ENCODE measurements at regions not wholly inside any gene's neighbourhood (a gene's known extent, or its start where the extent isn't known, plus 50 kb on each side); places are given as distances from the start of the nearest gene placed in this dataset.

DNA sequence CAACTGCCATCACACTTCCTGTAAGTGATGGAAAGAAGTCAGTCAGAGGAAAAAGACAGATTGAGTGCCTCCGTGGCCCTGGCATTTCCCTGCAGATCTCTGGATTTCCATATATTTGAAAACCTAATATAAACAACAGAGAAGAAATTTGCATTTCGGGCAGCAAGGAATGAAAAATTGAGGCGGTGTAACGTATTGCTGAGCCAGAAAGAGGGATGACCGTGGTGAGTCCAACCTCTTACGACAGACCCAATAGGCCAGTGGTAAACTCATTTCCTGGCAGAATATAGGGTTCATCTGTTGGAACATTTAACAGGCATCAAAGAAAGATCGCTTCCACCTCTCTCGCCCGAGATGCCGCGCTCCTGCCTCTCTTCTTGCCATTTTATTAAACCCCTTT, 336.5 kb downstream of the MIAT start:
- Mint-ChIP-seq H3K4me1 (ENCODE audit: low read depth) (no peaks in the 10 kb centered on the region), H3K27me3 (no peaks in the 10 kb centered on the region), H3K9me3 (ENCODE audit: low read depth) (no peaks in the 10 kb centered on the region), H3K4me3 (no peak overlapping the region), H3K36me3 (no peaks in the 10 kb centered on the region), H3K27ac (no peak overlapping the region)

DNA sequence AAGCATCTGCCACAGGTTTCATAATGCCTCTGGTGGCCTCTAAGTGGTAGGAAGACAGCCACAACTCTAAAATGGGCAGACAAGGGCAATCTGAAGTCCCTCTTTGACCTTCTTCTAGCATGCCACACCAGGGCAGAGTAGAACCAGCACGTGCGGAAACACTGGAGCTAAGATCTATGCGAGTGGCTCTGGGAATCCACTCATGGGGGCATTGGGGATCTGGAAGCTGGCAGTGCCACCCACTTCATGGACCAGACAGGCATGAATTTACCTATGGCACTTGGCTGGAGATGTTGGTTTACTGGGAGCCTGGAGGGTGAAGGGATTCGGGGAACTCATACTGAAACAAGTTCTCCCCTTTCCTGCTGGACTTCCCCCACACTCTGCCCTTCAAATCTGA, 337.4 kb downstream of the MIAT start:
- no peak overlapping the region for H3K4me3 Mint-ChIP-seq
- H3K4me1 Mint-ChIP-seq (ENCODE audit: low read depth): no peaks in the 10 kb centered on the region
- H3K27ac Mint-ChIP-seq: no peak overlapping the region
- no peaks in the 10 kb centered on the region for H3K36me3 Mint-ChIP-seq
- H3K27me3 Mint-ChIP-seq: no peaks in the 10 kb centered on the region
- no peaks in the 10 kb centered on the region for H3K9me3 Mint-ChIP-seq (ENCODE audit: low read depth)

GRCh38 chr22:26995235-26995634, 337.8 kb downstream of the MIAT start:
- H3K4me1 Mint-ChIP-seq (ENCODE audit: low read depth): no peaks in the 10 kb centered on the region
- H3K4me3 Mint-ChIP-seq: no peak overlapping the region
- no peaks in the 10 kb centered on the region for H3K9me3 Mint-ChIP-seq (ENCODE audit: low read depth)
- H3K27me3 Mint-ChIP-seq: no peaks in the 10 kb centered on the region
- no peaks in the 10 kb centered on the region for H3K36me3 Mint-ChIP-seq
- H3K27ac Mint-ChIP-seq: no peak overlapping the region

DNA sequence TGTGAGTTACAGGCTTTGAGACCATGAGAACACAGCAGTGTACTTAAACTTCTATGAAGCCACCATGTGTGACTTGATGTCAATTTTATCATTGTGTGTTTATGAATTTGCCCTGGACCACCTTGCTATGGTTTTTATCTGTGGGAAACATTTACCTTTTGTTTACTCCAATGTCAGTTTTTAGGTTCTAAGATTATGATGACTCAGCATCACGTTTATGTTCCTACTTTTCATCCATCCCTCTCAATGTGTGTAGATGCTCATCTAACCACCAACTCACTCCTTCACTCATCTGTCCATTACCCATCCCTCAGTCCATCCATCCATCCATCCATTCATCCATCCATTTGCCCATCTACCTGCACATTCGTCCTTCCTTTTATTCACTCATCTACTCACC, 338.8 kb downstream of the MIAT start:
- H3K4me1 Mint-ChIP-seq (ENCODE audit: low read depth): no peaks in the 10 kb centered on the region
- H3K27ac Mint-ChIP-seq: no peak overlapping the region
- H3K27me3 Mint-ChIP-seq: no peaks in the 10 kb centered on the region
- H3K36me3 Mint-ChIP-seq: no peaks in the 10 kb centered on the region
- no peak overlapping the region for H3K4me3 Mint-ChIP-seq
- H3K9me3 Mint-ChIP-seq (ENCODE audit: low read depth): no peaks in the 10 kb centered on the region

GRCh38 chr22:26998129-26998528, 340.7 kb downstream of the MIAT start:
- Mint-ChIP-seq H3K27ac (no peak overlapping the region), H3K9me3 (ENCODE audit: low read depth) (no peaks in the 10 kb centered on the region), H3K27me3 (no peaks in the 10 kb centered on the region), H3K36me3 (no peaks in the 10 kb centered on the region), H3K4me1 (ENCODE audit: low read depth) (no peaks in the 10 kb centered on the region), H3K4me3 (no peak overlapping the region)

- Mint-ChIP-seq H3K4me1 (ENCODE audit: low read depth) (no peaks in the 10 kb centered on the region), H3K4me3 (no peak overlapping the region), H3K9me3 (ENCODE audit: low read depth) (no peaks in the 10 kb centered on the region), H3K27ac (no peak overlapping the region), H3K27me3 (no peaks in the 10 kb centered on the region), H3K36me3 (no peaks in the 10 kb centered on the region)
Measured at GRCh38 chr22:26998716-26999115, 341.3 kb downstream of the MIAT start.

DNA sequence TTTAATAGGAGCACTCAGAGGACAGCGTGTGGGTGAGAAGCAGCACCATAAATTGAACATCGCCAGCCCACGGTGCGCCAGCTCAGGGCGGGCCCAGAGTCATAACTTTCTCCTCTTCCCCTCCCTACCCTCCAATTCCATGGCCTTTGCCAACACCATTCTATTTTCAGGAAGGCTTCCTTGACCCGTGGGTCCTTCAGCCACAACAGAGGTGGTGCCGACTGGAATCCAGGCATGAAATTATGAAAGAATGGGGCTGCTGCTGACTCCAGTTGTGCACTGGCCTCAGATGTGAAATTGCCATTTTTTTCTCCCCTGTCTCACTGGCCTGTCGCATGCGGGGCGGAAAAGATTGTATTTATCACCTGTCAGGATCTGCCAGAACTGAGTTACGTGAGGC, 345.9 kb downstream of the MIAT start:
- Mint-ChIP-seq H3K4me3 (no peak overlapping the region), H3K27me3 (peaks cover 2% of the 10 kb centered on the region), H3K36me3 (no peaks in the 10 kb centered on the region), H3K27ac (no peak overlapping the region), H3K4me1 (ENCODE audit: low read depth) (no peaks in the 10 kb centered on the region), H3K9me3 (ENCODE audit: low read depth) (no peaks in the 10 kb centered on the region)

DNA sequence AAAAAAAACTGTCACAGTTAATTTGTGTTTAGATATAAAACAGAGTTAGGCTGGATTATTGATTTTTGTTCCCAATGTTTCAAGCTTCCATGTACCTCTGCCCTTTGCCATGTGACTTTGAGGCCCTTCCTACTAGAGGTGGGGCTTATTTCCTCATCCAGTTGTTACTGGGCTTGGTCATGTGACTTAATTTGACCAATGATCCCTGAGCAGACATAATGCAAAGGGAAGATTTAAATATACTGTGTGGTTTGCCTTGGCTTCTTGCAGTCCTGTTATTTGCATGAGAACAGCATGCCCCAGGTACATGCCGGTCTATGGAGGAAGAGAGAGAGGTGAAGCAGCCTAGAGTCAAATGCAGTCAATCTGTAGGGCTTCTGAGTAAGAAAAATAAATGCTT, 347.0 kb downstream of the MIAT start:
- no peaks in the 10 kb centered on the region for H3K4me1 Mint-ChIP-seq (ENCODE audit: low read depth)
- no peak overlapping the region for H3K4me3 Mint-ChIP-seq
- H3K27me3 Mint-ChIP-seq: peaks cover 2% of the 10 kb centered on the region
- no peak overlapping the region for H3K27ac Mint-ChIP-seq
- H3K9me3 Mint-ChIP-seq (ENCODE audit: low read depth): no peaks in the 10 kb centered on the region
- no peaks in the 10 kb centered on the region for H3K36me3 Mint-ChIP-seq

- peaks cover 10% of the 10 kb centered on the region for H3K27me3 Mint-ChIP-seq
- H3K9me3 Mint-ChIP-seq (ENCODE audit: low read depth): no peaks in the 10 kb centered on the region
- no peak overlapping the region for H3K27ac Mint-ChIP-seq
- H3K4me3 Mint-ChIP-seq: no peak overlapping the region
- no peaks in the 10 kb centered on the region for H3K4me1 Mint-ChIP-seq (ENCODE audit: low read depth)
- no peaks in the 10 kb centered on the region for H3K36me3 Mint-ChIP-seq
Measured at GRCh38 chr22:27008454-27008853, 351.1 kb downstream of the MIAT start.

DNA sequence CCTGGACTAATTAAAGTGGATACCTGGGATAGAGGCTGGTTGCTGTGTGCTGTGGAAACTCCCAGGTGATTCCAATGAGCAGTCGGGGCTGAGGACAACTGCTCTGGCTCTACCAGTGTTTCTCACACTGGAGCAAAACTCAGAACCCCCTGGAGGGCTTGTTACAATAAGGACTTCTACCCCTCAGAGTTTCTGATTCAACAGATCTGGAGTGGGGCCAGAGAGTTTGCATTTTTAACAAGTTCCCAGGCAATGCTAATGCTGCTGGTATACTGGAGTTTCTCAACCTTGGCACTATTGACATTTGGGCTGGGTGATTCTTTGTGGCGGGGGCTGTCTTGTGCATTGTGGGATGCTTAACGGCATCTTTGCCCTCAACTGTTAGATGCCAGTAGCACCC, 353.7 kb downstream of the MIAT start:
- H3K4me3 Mint-ChIP-seq: no peak overlapping the region
- no peaks in the 10 kb centered on the region for H3K9me3 Mint-ChIP-seq (ENCODE audit: low read depth)
- no peaks in the 10 kb centered on the region for H3K36me3 Mint-ChIP-seq
- H3K27ac Mint-ChIP-seq: no peak overlapping the region
- H3K27me3 Mint-ChIP-seq: peaks cover 9% of the 10 kb centered on the region
- H3K4me1 Mint-ChIP-seq (ENCODE audit: low read depth): no peaks in the 10 kb centered on the region

GRCh38 chr22:27011717-27012116, 354.3 kb downstream of the MIAT start:
- Mint-ChIP-seq H3K27me3 (peaks cover 9% of the 10 kb centered on the region), H3K9me3 (ENCODE audit: low read depth) (no peaks in the 10 kb centered on the region), H3K4me1 (ENCODE audit: low read depth) (no peaks in the 10 kb centered on the region), H3K4me3 (no peak overlapping the region), H3K27ac (no peak overlapping the region), H3K36me3 (no peaks in the 10 kb centered on the region)

DNA sequence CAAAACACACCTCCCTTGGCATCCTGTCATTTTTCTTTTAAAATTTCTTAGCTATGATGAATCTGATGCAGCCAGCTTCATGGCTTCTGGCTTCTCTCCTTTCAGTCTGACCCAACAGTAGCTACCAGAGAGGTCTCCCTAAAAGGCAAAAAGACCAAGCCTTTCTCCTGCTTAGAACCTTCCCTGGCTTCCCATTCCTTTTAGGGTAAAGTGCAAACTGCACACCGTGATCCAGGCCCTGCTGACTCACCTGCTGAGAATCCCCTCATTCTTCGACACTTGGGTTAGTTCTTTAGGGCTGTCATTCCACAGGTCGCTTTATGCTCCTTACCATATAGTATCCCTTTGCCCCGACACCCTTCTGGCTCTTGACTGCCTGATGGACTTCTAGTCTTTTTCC, 362.4 kb downstream of the MIAT start:
- Mint-ChIP-seq H3K27me3 (peaks cover 24% of the 10 kb centered on the region), H3K4me1 (ENCODE audit: low read depth) (no peaks in the 10 kb centered on the region), H3K4me3 (no peak overlapping the region), H3K36me3 (no peaks in the 10 kb centered on the region), H3K27ac (no peak overlapping the region), H3K9me3 (ENCODE audit: low read depth) (no peaks in the 10 kb centered on the region)

DNA sequence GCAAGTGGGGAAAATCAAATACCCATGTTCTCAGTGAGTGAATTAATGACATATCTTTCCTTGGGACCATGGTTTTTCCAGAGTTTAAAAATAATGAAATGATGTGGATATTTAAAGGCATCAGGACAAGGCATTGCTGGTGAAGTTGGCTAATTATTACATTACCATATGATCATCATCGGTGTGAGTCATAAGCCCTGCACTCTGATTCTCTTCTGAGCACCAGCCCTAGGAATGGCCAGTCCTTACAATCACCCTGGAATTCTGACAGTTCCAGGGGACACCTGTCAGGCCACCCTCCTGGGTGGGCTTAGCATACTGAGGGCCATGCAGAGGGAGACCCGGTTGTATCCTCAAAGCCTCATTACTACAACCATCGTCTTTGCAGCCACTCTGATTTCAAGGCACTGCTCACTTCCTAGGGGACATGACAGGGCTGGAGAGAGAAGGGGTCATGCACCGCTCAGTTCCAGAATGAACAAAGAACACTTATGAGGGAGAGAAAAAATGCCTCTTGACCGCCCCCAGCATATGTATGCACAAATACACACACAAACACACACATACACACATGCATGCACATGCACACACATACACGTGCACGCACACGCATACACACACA, 365.0 kb downstream of the MIAT start:
- Mint-ChIP-seq H3K27ac (no peak overlapping the region), H3K36me3 (no peaks in the 10 kb centered on the region), H3K9me3 (ENCODE audit: low read depth) (no peaks in the 10 kb centered on the region), H3K4me1 (ENCODE audit: low read depth) (no peaks in the 10 kb centered on the region), H3K4me3 (no peak overlapping the region), H3K27me3 (peaks cover 22% of the 10 kb centered on the region)

DNA sequence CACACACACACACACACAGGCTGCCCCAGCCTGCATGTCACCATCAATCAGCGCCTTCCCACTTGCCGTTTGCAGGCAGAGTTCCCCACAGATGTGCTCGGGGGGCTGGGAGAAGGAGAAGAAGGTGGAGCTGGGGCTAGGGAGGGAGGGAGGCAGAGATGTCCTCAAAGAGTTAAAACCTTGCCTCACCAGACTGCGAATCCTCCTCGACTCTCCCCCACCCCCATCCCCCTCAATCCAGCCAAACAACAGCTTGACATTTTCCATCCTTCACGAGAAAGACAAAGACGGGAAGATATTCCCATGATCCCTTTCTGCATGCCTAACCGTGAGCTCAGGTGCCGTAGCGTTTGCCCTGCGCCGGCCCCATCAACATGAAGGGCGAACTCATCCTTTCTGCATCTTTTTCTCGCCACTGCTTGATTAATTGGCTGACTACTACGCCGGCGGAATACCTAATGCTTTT, 365.5 kb downstream of the MIAT start:
- no peak overlapping the region for H3K27ac Mint-ChIP-seq
- H3K9me3 Mint-ChIP-seq (ENCODE audit: low read depth): no peaks in the 10 kb centered on the region
- peaks cover 19% of the 10 kb centered on the region for H3K27me3 Mint-ChIP-seq
- no peaks in the 10 kb centered on the region for H3K4me1 Mint-ChIP-seq (ENCODE audit: low read depth)
- H3K36me3 Mint-ChIP-seq: no peaks in the 10 kb centered on the region
- no peak overlapping the region for H3K4me3 Mint-ChIP-seq

DNA sequence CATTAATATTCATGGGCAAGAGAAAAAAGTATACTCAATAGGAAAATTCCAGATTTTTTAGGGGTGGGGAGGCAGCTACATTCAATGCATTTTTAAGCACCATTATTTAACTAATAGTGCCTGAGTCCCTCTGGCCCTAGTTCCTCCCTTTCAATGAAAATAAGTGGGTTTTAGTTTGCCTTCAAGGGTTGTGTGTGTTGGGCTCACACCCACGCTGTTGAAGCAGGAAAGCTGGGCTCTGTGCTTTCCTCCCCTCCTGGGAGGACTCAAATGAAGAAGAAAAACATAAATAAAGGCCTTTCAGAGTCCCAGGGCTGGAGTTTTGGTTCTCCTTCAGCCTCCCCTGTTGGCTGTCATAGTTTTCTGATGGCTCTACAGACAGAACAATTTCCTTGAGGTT, 366.2 kb downstream of the MIAT start:
- Mint-ChIP-seq H3K36me3 (no peaks in the 10 kb centered on the region), H3K4me3 (no peak overlapping the region), H3K27ac (no peak overlapping the region), H3K4me1 (ENCODE audit: low read depth) (no peaks in the 10 kb centered on the region), H3K9me3 (ENCODE audit: low read depth) (no peaks in the 10 kb centered on the region), H3K27me3 (peaks cover 15% of the 10 kb centered on the region)

GRCh38 chr22:27024982-27025381, 367.6 kb downstream of the MIAT start:
- H3K4me1 Mint-ChIP-seq (ENCODE audit: low read depth): no peaks in the 10 kb centered on the region
- peaks cover 12% of the 10 kb centered on the region for H3K27me3 Mint-ChIP-seq
- no peaks in the 10 kb centered on the region for H3K36me3 Mint-ChIP-seq
- H3K4me3 Mint-ChIP-seq: no peak overlapping the region
- no peaks in the 10 kb centered on the region for H3K9me3 Mint-ChIP-seq (ENCODE audit: low read depth)
- no peak overlapping the region for H3K27ac Mint-ChIP-seq
